GM23338 (cell line): ENCODE measurements at regions not wholly inside any gene's neighbourhood (a gene's known extent, or its start where the extent isn't known, plus 50 kb on each side); places are given as distances from the start of the nearest gene placed in this dataset.

Experiments used
- ATAC-seq: fragments of 200-7000 bp; cut with Tn5 transposase; 3 replicates; pipeline ENCODE4 v1.9.1; 2020
- DNase-seq: peaks from one replicate; pipeline ENCODE4 v3.0.0-alpha.2; 2015; ENCODE audit warnings: low spot score
- H2AFZ ChIP-seq: fragments of 200-600 bp; sonication (generic); 2 replicates; pipeline ENCODE4 v1.8.0; 2016; ENCODE audit warnings: antibody characterized with exemption, mild to moderate bottlenecking, moderate library complexity
- H3F3A ChIP-seq: fragments of 200-600 bp; sonication (generic); replicated peaks from 2 replicates; pipeline ENCODE4 v1.8.0; 2017; ENCODE audit warnings: antibody characterized with exemption, mixed run types, low read depth
- H3K27ac ChIP-seq: fragments of 200-600 bp; sonication (generic); 2 replicates; pipeline ENCODE4 v1.6.1; 2016; ENCODE audit warnings: low read depth
- H3K27me3 ChIP-seq: fragments of 200-600 bp; sonication (generic); 2 replicates; pipeline ENCODE4 v1.8.0; 2016; ENCODE audit warnings: mild to moderate bottlenecking, mixed run types, moderate library complexity; ENCODE audit not compliant: insufficient read depth
- H3K36me3 ChIP-seq: fragments of 200-600 bp; sonication (generic); 2 replicates; pipeline ENCODE4 v1.8.0; 2016; ENCODE audit warnings: mild to moderate bottlenecking; ENCODE audit not compliant: insufficient read depth
- H3K4me1 ChIP-seq: fragments of 200-600 bp; sonication (generic); 2 replicates; pipeline ENCODE4 v1.8.0; 2016; ENCODE audit warnings: mild to moderate bottlenecking, moderate library complexity; ENCODE audit not compliant: insufficient read depth
- H3K4me2 ChIP-seq: fragments of 200-600 bp; sonication (generic); 2 replicates; pipeline ENCODE4 v1.7.1; 2017; ENCODE audit warnings: mixed run types
- H3K4me3 ChIP-seq: fragments of 200-600 bp; sonication (generic); 2 replicates; pipeline ENCODE4 v1.6.1; 2016; ENCODE audit warnings: mixed run types
- H3K79me2 ChIP-seq: fragments of 200-600 bp; sonication (generic); replicated peaks from 2 replicates; pipeline ENCODE4 v1.8.0; 2017; ENCODE audit warnings: mild to moderate bottlenecking; ENCODE audit not compliant: insufficient read depth
- H3K9me2 ChIP-seq: fragments of 200-600 bp; sonication (generic); 2 replicates; pipeline ENCODE4 v1.8.0; 2017; ENCODE audit not compliant: insufficient read depth
- H4K20me1 ChIP-seq: fragments of 200-600 bp; sonication (generic); replicated peaks from 2 replicates; pipeline ENCODE4 v1.8.0; 2017; ENCODE audit warnings: mild to moderate bottlenecking; ENCODE audit not compliant: insufficient read depth
- H3K27ac Mint-ChIP-seq: 2 replicates; pipeline ENCODE4 v1.8.0; 2020; ENCODE audit warnings: inconsistent platforms, mild to moderate bottlenecking, moderate library complexity, mixed read lengths
- H3K27me3 Mint-ChIP-seq: 3 replicates; pipeline ENCODE4 v1.8.0; 2022; ENCODE audit warnings: low read depth, mild to moderate bottlenecking, moderate library complexity, mixed read lengths, inconsistent platforms; ENCODE audit not compliant: insufficient read depth, poor library complexity
- H3K36me3 Mint-ChIP-seq: 3 replicates; pipeline ENCODE4 v1.8.0; 2021; ENCODE audit warnings: low read depth, mild to moderate bottlenecking, inconsistent platforms, moderate library complexity, mixed read lengths
- H3K4me1 Mint-ChIP-seq: 3 replicates; pipeline ENCODE4 v1.8.0; 2020; ENCODE audit warnings: mild to moderate bottlenecking, inconsistent platforms, mixed read lengths
- H3K4me3 Mint-ChIP-seq: 3 replicates; pipeline ENCODE4 v1.8.0; 2021; ENCODE audit warnings: moderate library complexity, mild to moderate bottlenecking, inconsistent platforms, mixed read lengths
- H3K9me3 Mint-ChIP-seq: 3 replicates; pipeline ENCODE4 v1.8.0; 2020; ENCODE audit warnings: moderate library complexity, mild to moderate bottlenecking, inconsistent platforms, mixed read lengths
- CREB1 ChIP-seq: fragments of 250-450 bp; sonication (Bioruptor Pico); IDR thresholded peaks from 2 replicates; pipeline ENCODE4 v1.5.0; 2020; ENCODE audit warnings: low read depth, mild to moderate bottlenecking, moderate library complexity
- ETS1 ChIP-seq: IDR thresholded peaks from 2 replicates; pipeline ENCODE4 v1.6.1; 2016; ENCODE audit warnings: antibody characterized with exemption
- EZH2 ChIP-seq: fragments of 200-600 bp; sonication (generic); IDR thresholded peaks from one replicate; pipeline ENCODE4 v1.8.0; 2017; ENCODE audit warnings: antibody characterized with exemption, mild to moderate bottlenecking, low read depth; ENCODE audit not compliant: unreplicated experiment
- JUNB ChIP-seq: IDR thresholded peaks from one replicate; pipeline ENCODE4 v1.6.1; 2016; ENCODE audit warnings: antibody characterized with exemption; ENCODE audit not compliant: unreplicated experiment
- NANOG ChIP-seq: IDR thresholded peaks from 2 replicates; pipeline ENCODE4 v1.6.1; 2016; ENCODE audit warnings: antibody characterized with exemption, borderline replicate concordance
- POLR2AphosphoS5 ChIP-seq: IDR thresholded peaks from 2 replicates; pipeline ENCODE4 v1.6.1; 2016; ENCODE audit warnings: antibody characterized with exemption, low read depth
- STAT1 ChIP-seq: IDR thresholded peaks from one replicate; pipeline ENCODE4 v1.6.1; 2016; ENCODE audit warnings: antibody characterized with exemption; ENCODE audit not compliant: unreplicated experiment
- ZNF114 ChIP-seq: fragments of 250-450 bp; sonication (Bioruptor Pico); IDR thresholded peaks from 2 replicates; pipeline ENCODE4 v1.5.0; 2020; ENCODE audit warnings: mild to moderate bottlenecking, moderate library complexity
- ZNF462 ChIP-seq: fragments of 250-450 bp; sonication (Bioruptor Pico); IDR thresholded peaks from 2 replicates; pipeline ENCODE4 v1.5.0; 2020; ENCODE audit warnings: mild to moderate bottlenecking, moderate library complexity

- H3K36me3 ChIP-seq: no peaks in the 10 kb centered on the region
- no peaks in the 10 kb centered on the region for H3K36me3 Mint-ChIP-seq
- no peak overlapping the region for H3K4me3 ChIP-seq
- H3K79me2 ChIP-seq: no peaks in the 10 kb centered on the region
- H2AFZ ChIP-seq: no peak overlapping the region
- no peaks in the 10 kb centered on the region for H3K27me3 Mint-ChIP-seq
- H3K27me3 ChIP-seq: no peaks in the 10 kb centered on the region
- no peaks in the 10 kb centered on the region for H3K9me2 ChIP-seq
- H3K27ac ChIP-seq: no peak overlapping the region
- no peak for TF ChIP-seq NANOG
- no peak for TF ChIP-seq CREB1 (CRISPR knock-in tag)
- TF ChIP-seq ZNF114 (CRISPR knock-in tag): no peak
- TF ChIP-seq EZH2: no peak
- no peak for TF ChIP-seq ZNF462
- TF ChIP-seq POLR2AphosphoS5: no peak
- TF ChIP-seq ETS1: no peak
- TF ChIP-seq JUNB: no peak
- no peak for TF ChIP-seq STAT1
- peaks cover 5% of the 10 kb centered on the region; the same call in 1 of the 3 replicates for H3K9me3 Mint-ChIP-seq
- peaks cover 18% of the 10 kb centered on the region for H3K4me1 ChIP-seq
- no peak overlapping the region for H3K4me3 Mint-ChIP-seq
- H3F3A ChIP-seq: no peaks in the 10 kb centered on the region
- H3K27ac Mint-ChIP-seq: no peak overlapping the region
- DNase-seq: peak; percentile 46
- no peaks in the 10 kb centered on the region for H4K20me1 ChIP-seq
- peak; percentile 89 for ATAC-seq
- H3K4me2 ChIP-seq: no peak overlapping the region
- peaks cover 32% of the 10 kb centered on the region; the same call in 2 of the 3 replicates for H3K4me1 Mint-ChIP-seq
Observed at GRCh38 chr5:97550164-97550563, 367.1 kb upstream of the RIOK2 start.
